Trophoblast cell (in vitro differentiated cells and primary cell): ENCODE measurements at regions not wholly inside any gene's neighbourhood (a gene's known extent, or its start where the extent isn't known, plus 50 kb on each side); places are given as distances from the start of the nearest gene placed in this dataset.

Source experiments
- DNase-seq, 2 donors: peaks; one replicate each; pipeline ENCODE4 v3.0.0-alpha.2; 2016
- H2AFZ ChIP-seq: 2 replicates; pipeline ENCODE4 v1.6.1; 2013; ENCODE audit warnings: low read length, moderate library complexity, mild to moderate bottlenecking; ENCODE audit not compliant: insufficient read depth, poor library complexity
- H2AK5ac ChIP-seq: 2 replicates; pipeline ENCODE4 v1.6.1; 2013; ENCODE audit warnings: mild to moderate bottlenecking, low read length
- H2BK120ac ChIP-seq: 2 replicates; pipeline ENCODE4 v1.6.1; 2013; ENCODE audit warnings: low read length, mild to moderate bottlenecking, moderate library complexity; ENCODE audit not compliant: insufficient read depth, poor library complexity
- H2BK12ac ChIP-seq: 2 replicates; pipeline ENCODE4 v1.6.1; 2013; ENCODE audit warnings: mild to moderate bottlenecking, low read length, moderate library complexity
- H2BK5ac ChIP-seq: 2 replicates; pipeline ENCODE4 v1.6.1; 2013; ENCODE audit warnings: low read length, low read depth, moderate library complexity, mild to moderate bottlenecking; ENCODE audit not compliant: poor library complexity
- H3K14ac ChIP-seq: 2 replicates; pipeline ENCODE4 v1.6.1; 2013; ENCODE audit warnings: mild to moderate bottlenecking, low read length
- H3K18ac ChIP-seq: 2 replicates; pipeline ENCODE4 v1.6.1; 2013; ENCODE audit warnings: mild to moderate bottlenecking, low read length
- H3K23ac ChIP-seq: 2 replicates; pipeline ENCODE4 v1.6.1; 2013; ENCODE audit warnings: low read length
- H3K27ac ChIP-seq: 2 replicates; pipeline ENCODE4 v1.5.1; 2013; ENCODE audit warnings: low read depth, mild to moderate bottlenecking, inconsistent platforms, low read length, moderate library complexity
- H3K27me3 ChIP-seq: 2 replicates; pipeline ENCODE4 v1.6.1; 2013; ENCODE audit warnings: inconsistent platforms, mild to moderate bottlenecking, low read length, moderate library complexity; ENCODE audit not compliant: insufficient read depth
- H3K36me3 ChIP-seq, 2 experiments: 1 replicate in 1 of 2; 2 replicates in 1 of 2; pipeline ENCODE4 v1.6.1; 2013; ENCODE audit warnings: low read length in 2 of 2, mild to moderate bottlenecking in 2 of 2, moderate library complexity in 1 of 2; ENCODE audit not compliant: insufficient read depth in 2 of 2, control insufficient read depth in 1 of 2
- H3K4ac ChIP-seq: 2 replicates; pipeline ENCODE4 v1.6.1; 2013; ENCODE audit warnings: low read depth, mild to moderate bottlenecking, low read length, moderate library complexity
- H3K4me1 ChIP-seq, 2 experiments: 1 replicate in 1 of 2; 2 replicates in 1 of 2; pipeline ENCODE4 v1.6.1; 2013; ENCODE audit warnings: low read length in 2 of 2, mild to moderate bottlenecking in 2 of 2, moderate library complexity in 1 of 2; ENCODE audit not compliant: insufficient read depth in 2 of 2, control insufficient read depth in 1 of 2
- H3K4me2 ChIP-seq: 2 replicates; pipeline ENCODE4 v1.6.1; 2013; ENCODE audit warnings: inconsistent platforms, mild to moderate bottlenecking, low read length, moderate library complexity
- H3K4me3 ChIP-seq: 2 replicates; pipeline ENCODE4 v1.5.1; 2013; ENCODE audit warnings: mild to moderate bottlenecking, low read depth, low read length, inconsistent platforms
- H3K79me1 ChIP-seq: one replicate; pipeline ENCODE4 v1.6.1; 2013; ENCODE audit warnings: low read length
- H3K79me2 ChIP-seq: 2 replicates; pipeline ENCODE4 v1.6.1; 2013; ENCODE audit warnings: low read length, mild to moderate bottlenecking; ENCODE audit not compliant: control insufficient read depth, insufficient read depth, poor library complexity
- H3K9ac ChIP-seq: 2 replicates; pipeline ENCODE4 v1.6.1; 2013; ENCODE audit warnings: mild to moderate bottlenecking, low read length
- H3K9me3 ChIP-seq: 2 replicates; pipeline ENCODE4 v1.6.1; 2013; ENCODE audit warnings: low read depth, mild to moderate bottlenecking, control low read depth, inconsistent platforms, low read length; ENCODE audit not compliant: insufficient read depth
- H4K12ac ChIP-seq: 2 replicates; pipeline ENCODE4 v1.6.1; 2013; ENCODE audit warnings: low read depth, mild to moderate bottlenecking, low read length, moderate library complexity
- H4K8ac ChIP-seq: 2 replicates; pipeline ENCODE4 v1.6.1; 2013; ENCODE audit warnings: low read depth, mild to moderate bottlenecking, low read length, moderate library complexity
- H4K91ac ChIP-seq: one replicate; pipeline ENCODE4 v1.6.1; 2013; ENCODE audit warnings: low read depth, mild to moderate bottlenecking, low read length, moderate library complexity
- WGBS: extraction: QIAGEN DNeasy Blood & Tissue Kit; methylation state at CpG from one replicate; pipeline ENCODE4 v1.1.7; 2013; ENCODE audit warnings: missing lambda C conversion rate; ENCODE audit not compliant: insufficient read length, insufficient coverage; ENCODE audit errors: extremely low coverage; 5-methylcytosine and 5-hydroxymethylcytosine counted together

- Histone ChIP-seq H3K27me3 (no peaks in the 10 kb centered on the region), H2BK5ac (no peak overlapping the region), H3K23ac (no peak overlapping the region), H2AK5ac (no peak overlapping the region), H3K79me2 (no peaks in the 10 kb centered on the region), H3K14ac (no peak overlapping the region), H3K79me1 (no peaks in the 10 kb centered on the region), H2BK12ac (no peak overlapping the region), H4K91ac (no peak overlapping the region), H3K4me3 (no peak overlapping the region), H2AFZ (no peak overlapping the region), H4K12ac (no peak overlapping the region), H3K4me1 (no peaks in the 10 kb centered on the region), H3K9me3 (no peaks in the 10 kb centered on the region), H3K18ac (no peak overlapping the region), H4K8ac (no peak overlapping the region), H3K27ac (no peak overlapping the region), H2BK120ac (no peak overlapping the region), H3K36me3 (no peaks in the 10 kb centered on the region), H3K4ac (no peak overlapping the region), H3K4me2 (no peak overlapping the region), H3K9ac (no peak overlapping the region)
- no peak for DNase-seq
- no CpG with 5 or more reads among the region's 4 CpGs for WGBS
Observed at GRCh38 chr11:127653076-127653475, 652.5 kb upstream of the KIRREL3 start.

DNA sequence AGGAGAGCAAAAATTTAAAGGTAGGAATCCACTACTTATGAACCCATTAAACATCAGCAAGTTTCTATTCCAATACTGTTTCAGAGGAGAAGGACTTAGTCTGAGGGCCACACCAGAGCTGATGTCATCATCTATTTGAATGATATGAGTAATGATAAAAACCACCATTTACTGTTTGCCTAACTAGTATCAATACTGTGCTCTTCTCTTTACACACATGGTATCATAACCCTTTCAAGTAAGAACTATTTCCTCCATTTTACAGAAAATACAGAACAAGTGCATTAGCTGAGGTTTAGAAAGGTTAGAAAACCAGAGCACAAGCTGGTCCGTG is 651.3 kb upstream of the KIRREL3 start:
- Histone ChIP-seq H3K4me1 (no peaks in the 10 kb centered on the region), H2BK5ac (no peak overlapping the region), H3K79me2 (no peaks in the 10 kb centered on the region), H3K4me3 (no peak overlapping the region), H3K14ac (no peak overlapping the region), H3K27me3 (no peaks in the 10 kb centered on the region), H4K8ac (no peak overlapping the region), H3K9me3 (no peaks in the 10 kb centered on the region), H3K4me2 (no peak overlapping the region), H3K36me3 (no peaks in the 10 kb centered on the region), H3K27ac (no peak overlapping the region), H2AK5ac (no peak overlapping the region), H3K18ac (no peak overlapping the region), H3K4ac (no peak overlapping the region), H3K23ac (no peak overlapping the region), H4K91ac (no peak overlapping the region), H3K9ac (no peak overlapping the region), H2AFZ (no peak overlapping the region), H2BK120ac (no peak overlapping the region), H4K12ac (no peak overlapping the region), H3K79me1 (no peaks in the 10 kb centered on the region), H2BK12ac (no peak overlapping the region)
- WGBS: no CpG with 5 or more reads among the region's 1 CpG
- no peak for DNase-seq

GRCh38 chr11:127651175-127651887 is 650.8 kb upstream of the KIRREL3 start:
- no peak overlapping the region for H3K4me3 ChIP-seq
- WGBS: no CpG with 5 or more reads among the region's 5 CpGs
- no peak overlapping the region for H2AFZ ChIP-seq
- no peak overlapping the region for H4K91ac ChIP-seq
- H3K14ac ChIP-seq: no peak overlapping the region
- peak in 1 of 2 donors; percentile 4 for DNase-seq
- H3K4ac ChIP-seq: no peak overlapping the region
- H2BK120ac ChIP-seq: no peak overlapping the region
- H4K12ac ChIP-seq: no peak overlapping the region
- H3K18ac ChIP-seq: no peak overlapping the region
- no peaks in the 10 kb centered on the region for H3K79me2 ChIP-seq
- no peaks in the 10 kb centered on the region for H3K79me1 ChIP-seq
- no peaks in the 10 kb centered on the region for H3K9me3 ChIP-seq
- H3K27me3 ChIP-seq: no peaks in the 10 kb centered on the region
- no peak overlapping the region for H3K23ac ChIP-seq
- H2BK5ac ChIP-seq: no peak overlapping the region
- H4K8ac ChIP-seq: no peak overlapping the region
- no peak overlapping the region for H2AK5ac ChIP-seq
- H3K4me1 ChIP-seq: no peaks in the 10 kb centered on the region
- no peaks in the 10 kb centered on the region for H3K36me3 ChIP-seq
- H3K4me2 ChIP-seq: no peak overlapping the region
- H3K27ac ChIP-seq: no peak overlapping the region
- no peak overlapping the region for H2BK12ac ChIP-seq
- no peak overlapping the region for H3K9ac ChIP-seq

GRCh38 chr11:127649958-127650357 is 649.4 kb upstream of the KIRREL3 start:
- no CpG with 5 or more reads among the region's 1 CpG for WGBS
- no peak for DNase-seq
- H3K4me3 ChIP-seq: no peak overlapping the region
- H3K23ac ChIP-seq: no peak overlapping the region
- H3K4me2 ChIP-seq: no peak overlapping the region
- no peak overlapping the region for H3K18ac ChIP-seq
- H3K4me1 ChIP-seq: no peaks in the 10 kb centered on the region
- no peak overlapping the region for H2BK120ac ChIP-seq
- H2AFZ ChIP-seq: no peak overlapping the region
- no peaks in the 10 kb centered on the region for H3K27me3 ChIP-seq
- H3K9me3 ChIP-seq: no peaks in the 10 kb centered on the region
- no peak overlapping the region for H4K8ac ChIP-seq
- no peaks in the 10 kb centered on the region for H3K79me1 ChIP-seq
- no peak overlapping the region for H3K27ac ChIP-seq
- H2BK12ac ChIP-seq: no peak overlapping the region
- H3K9ac ChIP-seq: no peak overlapping the region
- H3K36me3 ChIP-seq: no peaks in the 10 kb centered on the region
- no peak overlapping the region for H4K91ac ChIP-seq
- H3K14ac ChIP-seq: no peak overlapping the region
- H2BK5ac ChIP-seq: no peak overlapping the region
- no peak overlapping the region for H3K4ac ChIP-seq
- no peak overlapping the region for H4K12ac ChIP-seq
- H3K79me2 ChIP-seq: no peaks in the 10 kb centered on the region
- no peak overlapping the region for H2AK5ac ChIP-seq
